ENCODE measurements at regions not wholly inside any gene's neighbourhood (a gene's known extent, or its start where the extent isn't known, plus 50 kb on each side); places are given as distances from the start of the nearest gene placed in this dataset.

GRCh38 chr3:144051211-144051610 lies 79.6 kb downstream of the DIPK2A start:
- Histone ChIP-seq H2BK5ac (ENCODE audit: insufficient read length, low read length) (no peak overlapping the region), H2BK120ac (ENCODE audit: low read depth, low read length, poor library complexity, severe bottlenecking) (no peak overlapping the region)

More at GRCh38 chr3:144051211-144051610, 79.6 kb downstream of the DIPK2A start:
- Mint-ChIP-seq H3K4me3 (no peak overlapping the region), H3K27me3 (ENCODE audit: low read depth) (no peaks in the 10 kb centered on the region), H3K27ac (no peak overlapping the region), H3K36me3 (ENCODE audit: insufficient read depth in 1 of 3, low read depth in 3 of 3) (no peaks in the 10 kb centered on the region; a peak in 1 of 7 replicates), H3K4me1 (peaks cover 3 to 7% of the 10 kb centered on the region in 2 experiments; a peak in 1 of 4 replicates), H3K9me3 (no peaks in the 10 kb centered on the region)
- H3K79me1 ChIP-seq (ENCODE audit: insufficient read depth, low read depth, low read length, poor library complexity, severe bottlenecking): no peaks in the 10 kb centered on the region
- no peak overlapping the region for H2BK12ac ChIP-seq (ENCODE audit: insufficient read length, low read depth, low read length)
- H3K56ac ChIP-seq (ENCODE audit: insufficient read length, low read depth, low read length): no peak overlapping the region
- no peak for DNase-seq
- no peak overlapping the region for H4K8ac ChIP-seq (replicated peaks; ENCODE audit: insufficient read length, low read depth, low read length)
- no peak overlapping the region for H3K23ac ChIP-seq (ENCODE audit: insufficient read length, low read depth, low read length)
- no peak overlapping the region for H4K5ac ChIP-seq (ENCODE audit: insufficient read length, low read depth, low read length)
- no peak overlapping the region for H4K91ac ChIP-seq (ENCODE audit: insufficient read length, low read depth, low read length)
- no peak overlapping the region for H3T11ph ChIP-seq (ENCODE audit: low read length)
- no peak for TF ChIP-seq CTCF (conservative IDR thresholded peaks at IDR 0.05)
- no peaks in the 10 kb centered on the region for H3K9me3 ChIP-seq (ENCODE audit: control insufficient read depth, low read depth, low read length)
- no peaks in the 10 kb centered on the region for H4K20me1 ChIP-seq (ENCODE audit: control insufficient read depth, insufficient read depth, insufficient read length)
- no peak overlapping the region for H3K4ac ChIP-seq (ENCODE audit: low read depth, low read length)
- H3K79me2 ChIP-seq (ENCODE audit: insufficient read depth, low read length): no peaks in the 10 kb centered on the region
- H2AK5ac ChIP-seq (ENCODE audit: insufficient read length, low read length): no peak overlapping the region
- no peak overlapping the region for H3K9ac ChIP-seq (ENCODE audit: extremely low read depth, insufficient read length, low read length)
- H3K18ac ChIP-seq (ENCODE audit: insufficient read length, low read depth, low read length): no peak overlapping the region
- H3K27ac ChIP-seq (ENCODE audit: insufficient read length, low read depth, low read length): no peak overlapping the region
- no peak overlapping the region for H2BK15ac ChIP-seq (ENCODE audit: low read depth, low read length)
- H2AFZ ChIP-seq (ENCODE audit: low read length): no peak overlapping the region
- no peaks in the 10 kb centered on the region for H3K27me3 ChIP-seq (ENCODE audit: insufficient read depth, low read length)
- H3K14ac ChIP-seq (ENCODE audit: insufficient read depth, low read length): no peak overlapping the region
- H3K4me1 ChIP-seq (ENCODE audit: insufficient read depth, low read length): no peaks in the 10 kb centered on the region
- no peak overlapping the region for H2BK20ac ChIP-seq (ENCODE audit: low read depth, low read length, poor library complexity, severe bottlenecking)
- H3K4me2 ChIP-seq (ENCODE audit: insufficient read depth, insufficient read length, low read length): no peak overlapping the region
- no peaks in the 10 kb centered on the region for H3K23me2 ChIP-seq (ENCODE audit: insufficient read length, low read depth, low read length, poor library complexity, severe bottlenecking)

Data from H9 (cell line).